ENCODE measurements at regions not wholly inside any gene's neighbourhood (a gene's known extent, or its start where the extent isn't known, plus 50 kb on each side); places are given as distances from the start of the nearest gene placed in this dataset.

DNA sequence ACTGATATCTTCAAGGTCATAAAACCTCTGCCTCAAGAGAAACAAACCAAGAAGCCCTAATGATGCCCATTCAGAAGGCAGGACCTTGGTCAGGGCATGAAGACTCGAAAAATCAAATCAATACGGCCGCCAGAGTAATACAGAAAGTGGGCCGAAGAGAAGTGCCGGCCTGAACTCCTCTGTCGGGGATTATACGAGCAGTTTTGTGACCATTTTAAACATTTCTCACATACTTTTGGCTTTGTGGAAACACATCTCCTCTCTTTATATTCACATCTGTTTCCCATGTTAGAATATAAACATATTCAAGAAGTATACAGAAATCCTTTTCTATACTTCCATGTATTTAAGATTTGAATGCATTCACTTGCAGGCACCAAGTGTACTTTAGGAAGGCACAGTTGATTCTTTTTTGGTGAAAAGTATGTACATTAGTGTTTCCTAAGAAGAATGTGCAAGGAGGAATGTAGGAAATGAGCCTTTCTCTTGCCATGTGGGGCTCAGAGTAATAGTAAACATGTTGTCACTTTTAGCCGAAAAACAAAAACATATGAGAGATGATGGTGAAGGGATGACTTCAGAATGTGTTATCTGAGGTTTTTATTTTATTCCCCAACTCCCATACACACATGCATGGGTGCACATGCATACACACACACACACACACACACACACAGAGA, 707.9 kb upstream of the ID2 start:
- TF ChIP-seq, protein P1, sequence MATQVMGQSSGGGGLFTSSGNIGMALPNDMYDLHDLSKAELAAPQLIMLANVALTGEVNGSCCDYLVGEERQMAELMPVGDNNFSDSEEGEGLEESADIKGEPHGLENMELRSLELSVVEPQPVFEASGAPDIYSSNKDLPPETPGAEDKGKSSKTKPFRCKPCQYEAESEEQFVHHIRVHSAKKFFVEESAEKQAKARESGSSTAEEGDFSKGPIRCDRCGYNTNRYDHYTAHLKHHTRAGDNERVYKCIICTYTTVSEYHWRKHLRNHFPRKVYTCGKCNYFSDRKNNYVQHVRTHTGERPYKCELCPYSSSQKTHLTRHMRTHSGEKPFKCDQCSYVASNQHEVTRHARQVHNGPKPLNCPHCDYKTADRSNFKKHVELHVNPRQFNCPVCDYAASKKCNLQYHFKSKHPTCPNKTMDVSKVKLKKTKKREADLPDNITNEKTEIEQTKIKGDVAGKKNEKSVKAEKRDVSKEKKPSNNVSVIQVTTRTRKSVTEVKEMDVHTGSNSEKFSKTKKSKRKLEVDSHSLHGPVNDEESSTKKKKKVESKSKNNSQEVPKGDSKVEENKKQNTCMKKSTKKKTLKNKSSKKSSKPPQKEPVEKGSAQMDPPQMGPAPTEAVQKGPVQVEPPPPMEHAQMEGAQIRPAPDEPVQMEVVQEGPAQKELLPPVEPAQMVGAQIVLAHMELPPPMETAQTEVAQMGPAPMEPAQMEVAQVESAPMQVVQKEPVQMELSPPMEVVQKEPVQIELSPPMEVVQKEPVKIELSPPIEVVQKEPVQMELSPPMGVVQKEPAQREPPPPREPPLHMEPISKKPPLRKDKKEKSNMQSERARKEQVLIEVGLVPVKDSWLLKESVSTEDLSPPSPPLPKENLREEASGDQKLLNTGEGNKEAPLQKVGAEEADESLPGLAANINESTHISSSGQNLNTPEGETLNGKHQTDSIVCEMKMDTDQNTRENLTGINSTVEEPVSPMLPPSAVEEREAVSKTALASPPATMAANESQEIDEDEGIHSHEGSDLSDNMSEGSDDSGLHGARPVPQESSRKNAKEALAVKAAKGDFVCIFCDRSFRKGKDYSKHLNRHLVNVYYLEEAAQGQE (IDR thresholded peaks at IDR 0.05) = no peak
- TF ChIP-seq, protein P2, sequence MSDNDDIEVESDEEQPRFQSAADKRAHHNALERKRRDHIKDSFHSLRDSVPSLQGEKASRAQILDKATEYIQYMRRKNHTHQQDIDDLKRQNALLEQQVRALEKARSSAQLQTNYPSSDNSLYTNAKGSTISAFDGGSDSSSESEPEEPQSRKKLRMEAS (IDR thresholded peaks at IDR 0.05) = no peak
- TF ChIP-seq ZFP36 (IDR thresholded peaks at IDR 0.05; ENCODE audit: borderline replicate concordance, partially characterized antibody) = no peak
- TF ChIP-seq POLR2A (IDR thresholded peaks at IDR 0.05; ENCODE audit: low read length) = no peak
- no peak for TF ChIP-seq ZSCAN20 (CRISPR knock-in tag; IDR thresholded peaks at IDR 0.05)
- TF ChIP-seq, protein P3, sequence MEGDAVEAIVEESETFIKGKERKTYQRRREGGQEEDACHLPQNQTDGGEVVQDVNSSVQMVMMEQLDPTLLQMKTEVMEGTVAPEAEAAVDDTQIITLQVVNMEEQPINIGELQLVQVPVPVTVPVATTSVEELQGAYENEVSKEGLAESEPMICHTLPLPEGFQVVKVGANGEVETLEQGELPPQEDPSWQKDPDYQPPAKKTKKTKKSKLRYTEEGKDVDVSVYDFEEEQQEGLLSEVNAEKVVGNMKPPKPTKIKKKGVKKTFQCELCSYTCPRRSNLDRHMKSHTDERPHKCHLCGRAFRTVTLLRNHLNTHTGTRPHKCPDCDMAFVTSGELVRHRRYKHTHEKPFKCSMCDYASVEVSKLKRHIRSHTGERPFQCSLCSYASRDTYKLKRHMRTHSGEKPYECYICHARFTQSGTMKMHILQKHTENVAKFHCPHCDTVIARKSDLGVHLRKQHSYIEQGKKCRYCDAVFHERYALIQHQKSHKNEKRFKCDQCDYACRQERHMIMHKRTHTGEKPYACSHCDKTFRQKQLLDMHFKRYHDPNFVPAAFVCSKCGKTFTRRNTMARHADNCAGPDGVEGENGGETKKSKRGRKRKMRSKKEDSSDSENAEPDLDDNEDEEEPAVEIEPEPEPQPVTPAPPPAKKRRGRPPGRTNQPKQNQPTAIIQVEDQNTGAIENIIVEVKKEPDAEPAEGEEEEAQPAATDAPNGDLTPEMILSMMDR (IDR thresholded peaks at IDR 0.05) = no peak
- TF ChIP-seq MYC (IDR thresholded peaks at IDR 0.05; ENCODE audit: borderline replicate concordance, low read length) = no peak
- TF ChIP-seq, protein P4, sequence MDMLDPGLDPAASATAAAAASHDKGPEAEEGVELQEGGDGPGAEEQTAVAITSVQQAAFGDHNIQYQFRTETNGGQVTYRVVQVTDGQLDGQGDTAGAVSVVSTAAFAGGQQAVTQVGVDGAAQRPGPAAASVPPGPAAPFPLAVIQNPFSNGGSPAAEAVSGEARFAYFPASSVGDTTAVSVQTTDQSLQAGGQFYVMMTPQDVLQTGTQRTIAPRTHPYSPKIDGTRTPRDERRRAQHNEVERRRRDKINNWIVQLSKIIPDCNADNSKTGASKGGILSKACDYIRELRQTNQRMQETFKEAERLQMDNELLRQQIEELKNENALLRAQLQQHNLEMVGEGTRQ (IDR thresholded peaks at IDR 0.05) = no peak
- TF ChIP-seq CEBPB (IDR thresholded peaks at IDR 0.05) = no peak
- TF ChIP-seq RFX5 (IDR thresholded peaks at IDR 0.05) = no peak
- no peak for TF ChIP-seq JUNB (IDR thresholded peaks at IDR 0.05)
- TF ChIP-seq SMC3 (IDR thresholded peaks at IDR 0.05) = no peak
- no peak for TF ChIP-seq PBX3 (IDR thresholded peaks at IDR 0.05)
